H54 (cell line): ENCODE measurements at regions not wholly inside any gene's neighbourhood (a gene's known extent, or its start where the extent isn't known, plus 50 kb on each side); places are given as distances from the start of the nearest gene placed in this dataset.
"Not testable (repeated sequence)": the region's sequence is repeated elsewhere in the genome, so short reads cannot be mapped to it uniquely, and the experiment has no call there.

Source experiments
- DNase-seq: peaks from one replicate; pipeline ENCODE4 v3.0.0; 2011; ENCODE audit warnings: low spot score, mixed read lengths; ENCODE audit not compliant: insufficient read length
- FAIRE-seq: peaks from 3 replicates; lab custom pipeline; 2011; peaks lifted over from hg19 to GRCh38; lab: Jason Lieb, UNC
- POLR2A ChIP-seq: IDR thresholded peaks from 2 replicates; pipeline ENCODE4 v1.6.1; 2011; ENCODE audit warnings: low read depth, mild to moderate bottlenecking, low read length

DNA sequence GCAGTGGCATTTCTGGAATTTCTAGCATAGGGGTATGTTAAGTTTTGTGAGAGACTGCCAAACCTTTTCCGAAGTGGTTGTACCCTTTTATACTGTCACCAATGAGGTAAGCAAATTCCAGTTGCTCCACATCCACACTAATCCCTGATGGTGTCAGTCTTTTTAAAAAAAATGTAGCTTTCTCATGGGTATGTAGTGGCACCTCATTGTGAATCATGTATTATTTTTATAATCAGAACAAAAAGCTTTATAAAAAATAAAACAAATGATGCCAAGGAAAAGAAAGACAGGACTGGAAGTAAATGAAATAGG, 93.4 kb upstream of the CLINT1 start:
- DNase-seq (no peak), FAIRE-seq (no peak)
- TF ChIP-seq POLR2A, result no peak

GRCh38 chr5:157951673-157952373, 92.9 kb upstream of the CLINT1 start:
- no peak for TF ChIP-seq POLR2A
- FAIRE-seq, result no peak
- no peak for DNase-seq

GRCh38 chr5:157949520-157949919, 90.6 kb upstream of the CLINT1 start:
- TF ChIP-seq POLR2A, result no peak
- FAIRE-seq (no peak), DNase-seq (no peak)

DNA sequence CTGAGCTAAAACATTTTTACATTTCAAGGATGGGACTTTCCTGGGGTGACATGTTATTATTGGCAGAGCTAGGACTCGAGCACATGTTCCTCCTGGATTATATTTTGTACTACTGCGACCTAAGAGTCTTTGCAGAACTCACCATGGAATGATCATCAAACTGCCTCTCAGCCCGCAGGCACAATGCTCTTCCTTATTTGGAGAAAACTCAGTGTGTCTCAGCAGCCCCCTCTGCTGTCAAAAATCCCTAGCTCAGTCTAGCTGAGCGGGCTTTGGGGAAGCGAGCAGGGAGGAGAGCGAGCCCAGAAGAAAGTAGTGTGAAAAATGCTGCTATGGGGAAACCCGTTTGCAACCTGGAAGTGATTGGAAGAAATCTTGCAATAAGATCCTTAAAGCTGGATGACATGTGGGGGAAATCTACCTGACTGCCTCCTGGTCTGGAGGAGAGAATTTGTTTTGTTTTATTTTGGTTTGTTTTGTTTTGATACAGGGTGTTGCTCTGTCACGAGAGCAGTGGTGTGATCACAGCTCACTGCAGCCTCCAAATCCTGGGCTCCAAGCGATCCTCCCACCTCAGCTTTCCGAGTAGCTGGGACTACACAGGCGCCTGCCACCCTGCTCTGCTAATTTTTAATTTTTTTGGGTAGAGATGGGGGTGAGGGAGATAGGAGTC, 89.9 kb upstream of the CLINT1 start:
- no peak for TF ChIP-seq POLR2A
- FAIRE-seq (peak; percentile 75), DNase-seq (peak; percentile 54)

- DNase-seq (no peak), FAIRE-seq (no peak)
- TF ChIP-seq POLR2A, result no peak
These were observed 88.2 kb upstream of the CLINT1 start for GRCh38 chr5:157947156-157947555.

GRCh38 chr5:157945822-157946221, 86.9 kb upstream of the CLINT1 start:
- not testable (repeated sequence) for DNase-seq, FAIRE-seq

- no peak for TF ChIP-seq POLR2A
- FAIRE-seq (no peak), DNase-seq (no peak)
These were observed 86.0 kb upstream of the CLINT1 start for GRCh38 chr5:157944938-157945337.

DNA sequence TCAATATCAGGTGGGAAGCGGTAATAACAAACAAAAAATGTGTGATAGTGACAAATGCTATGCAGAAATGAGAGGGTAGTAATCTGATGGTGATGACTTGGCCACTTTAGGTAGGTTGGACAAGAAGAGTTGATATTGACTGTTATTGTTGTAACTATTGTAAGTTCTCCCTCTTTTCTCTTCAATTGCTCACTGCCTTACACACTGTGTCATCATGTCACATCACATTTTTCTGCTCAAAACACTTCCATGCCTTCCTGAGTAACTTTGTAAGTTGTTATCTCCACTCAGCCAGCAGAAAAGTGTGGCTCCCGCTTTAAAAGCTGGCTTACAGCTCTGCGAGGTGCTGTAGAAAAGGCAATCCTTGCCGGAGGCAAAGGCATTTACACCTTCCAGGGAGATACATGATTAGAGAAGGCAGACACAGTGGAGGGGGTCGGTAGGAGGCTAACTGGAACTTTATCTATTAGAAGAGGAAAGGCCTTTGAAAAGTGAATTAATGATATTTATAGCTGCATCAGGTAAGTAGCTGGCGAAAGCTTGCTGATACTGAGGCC, 85.2 kb upstream of the CLINT1 start:
- DNase-seq (no peak), FAIRE-seq (no peak)
- no peak for TF ChIP-seq POLR2A

- FAIRE-seq (no peak), DNase-seq (no peak)
- no peak for TF ChIP-seq POLR2A
These were observed 83.7 kb upstream of the CLINT1 start for GRCh38 chr5:157942595-157942994.

DNA sequence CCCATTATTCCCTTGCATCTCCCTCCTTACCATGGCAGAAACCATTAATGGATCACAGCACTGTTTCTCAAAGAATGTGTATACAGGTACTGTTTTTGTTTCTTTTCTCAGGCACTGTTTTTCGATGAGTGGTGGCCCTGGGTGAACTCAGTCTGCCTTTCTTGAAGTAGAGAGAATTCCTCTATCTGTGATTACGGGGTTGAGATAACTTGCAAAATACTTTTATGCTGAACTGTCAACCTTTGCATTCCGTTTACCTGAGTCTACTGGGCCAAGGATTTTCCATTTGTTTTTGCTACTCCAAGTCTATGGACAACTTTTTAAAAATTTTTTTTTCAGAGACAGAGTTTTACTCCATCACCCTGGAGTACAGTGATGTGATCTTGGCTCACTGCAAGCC, 82.7 kb upstream of the CLINT1 start:
- TF ChIP-seq POLR2A, result no peak
- DNase-seq, result no peak
- no peak for FAIRE-seq

DNA sequence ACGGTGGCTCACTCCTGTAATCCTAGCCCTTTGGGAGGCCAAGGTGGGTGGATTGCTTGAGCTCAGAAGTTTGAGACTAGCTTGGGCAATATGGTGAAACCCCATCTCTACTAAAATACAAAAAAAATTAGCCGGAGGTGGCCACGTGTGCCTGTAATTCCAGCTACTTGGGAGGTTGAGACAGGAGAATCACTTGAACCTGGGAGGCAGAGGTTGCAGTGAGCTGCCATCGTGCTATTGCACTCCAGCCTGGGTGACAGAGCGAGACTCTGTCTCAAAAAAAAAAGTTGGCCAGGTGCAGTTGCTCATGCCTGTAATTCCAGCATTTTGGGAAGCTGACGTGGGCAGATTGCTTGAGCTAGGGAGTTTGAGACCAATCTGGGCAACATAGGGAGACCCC, 79.2 kb upstream of the CLINT1 start:
- not testable (repeated sequence) for DNase-seq, FAIRE-seq

DNA sequence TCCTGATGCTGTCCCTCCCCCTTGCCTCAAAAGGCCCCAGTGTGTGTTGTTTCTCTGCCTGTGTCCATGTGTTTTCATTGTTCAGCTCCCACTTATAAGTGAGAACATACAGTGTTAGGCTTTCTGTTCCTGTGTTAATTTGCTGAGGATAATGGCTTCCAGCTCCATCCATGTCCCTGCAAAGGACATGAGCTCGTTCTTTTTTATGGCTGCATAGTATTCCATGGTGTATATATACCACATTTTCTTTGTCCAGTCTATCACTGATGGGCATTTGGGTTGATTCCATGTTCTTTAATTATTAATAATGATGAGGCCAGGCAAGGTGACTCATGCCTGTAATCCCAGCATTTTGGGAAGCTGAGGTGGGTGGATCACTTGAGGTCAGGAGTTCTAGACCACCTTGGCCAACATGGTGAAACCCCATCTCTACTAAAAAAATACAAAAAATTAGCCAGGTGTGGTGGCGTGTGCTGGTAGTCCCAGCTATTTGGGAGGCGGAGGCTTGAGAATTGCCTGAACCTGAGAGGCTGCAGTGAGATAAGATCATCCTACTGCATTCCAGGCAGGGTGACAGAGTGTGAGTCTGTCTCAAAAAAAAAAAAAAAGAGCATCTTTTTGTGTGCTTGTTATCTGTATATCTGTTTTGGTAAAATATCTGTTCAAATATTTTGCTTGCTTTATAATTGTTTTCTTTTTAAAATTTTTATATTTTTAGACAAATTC, 78.0 kb upstream of the CLINT1 start:
- FAIRE-seq, DNase-seq: not testable (repeated sequence)

GRCh38 chr5:157934600-157934999, 75.7 kb upstream of the CLINT1 start:
- DNase-seq (no peak), FAIRE-seq (no peak)
- TF ChIP-seq POLR2A, result no peak

DNA sequence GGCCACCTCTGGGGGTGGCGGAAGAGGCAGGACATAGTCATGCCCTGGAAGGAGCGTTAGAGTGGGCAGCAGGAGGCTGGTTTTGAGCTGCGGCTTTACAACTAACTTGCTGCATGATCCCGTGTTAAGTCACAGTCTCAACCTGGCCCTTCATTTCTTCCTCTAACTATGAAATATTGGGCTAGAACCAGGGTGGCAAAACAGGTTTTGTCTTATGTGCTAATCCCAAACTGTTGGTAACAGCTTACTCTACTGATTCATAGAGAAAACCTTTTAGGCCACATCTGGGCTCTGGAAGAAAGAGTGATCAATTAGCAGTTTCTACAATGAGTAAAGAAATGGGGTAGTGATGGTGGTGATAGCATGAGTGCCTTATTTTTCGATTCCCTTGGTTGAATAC, 74.1 kb upstream of the CLINT1 start:
- FAIRE-seq (no peak), DNase-seq (no peak)
- no peak for TF ChIP-seq POLR2A
